C1 segment of cervical spinal cord (tissue), 14 donors: ENCODE measurements at regions not wholly inside any gene's neighbourhood (a gene's known extent, or its start where the extent isn't known, plus 50 kb on each side); places are given as distances from the start of the nearest gene placed in this dataset.

Experiments
- DNase-seq, 14 donors: peaks; one replicate each; lab custom pipeline; 2025; lab: John Stamatoyannopoulos, UW

- no peak for DNase-seq
Observed at GRCh38 chr18:76202322-76202721, 292.7 kb downstream of the ZNF516 start.

GRCh38 chr18:76195601-76196000, 299.4 kb downstream of the ZNF516 start:
- no peak for DNase-seq

- DNase-seq = no peak
Observed at GRCh38 chr18:76188097-76188496, 306.9 kb downstream of the ZNF516 start.

GRCh38 chr18:76179257-76179656, 315.8 kb downstream of the ZNF516 start:
- DNase-seq = no peak

GRCh38 chr18:76177160-76177559, 317.9 kb downstream of the ZNF516 start:
- no peak for DNase-seq

GRCh38 chr18:76174451-76174850, 320.6 kb downstream of the ZNF516 start:
- no peak for DNase-seq

GRCh38 chr18:76169733-76170132, 325.3 kb downstream of the ZNF516 start:
- DNase-seq = no peak

GRCh38 chr18:76167845-76168621, 327.0 kb downstream of the ZNF516 start:
- no peak for DNase-seq

- no peak for DNase-seq
Observed at GRCh38 chr18:76167410-76167809, 327.6 kb downstream of the ZNF516 start.

- DNase-seq = no peak
Observed at GRCh38 chr18:76162886-76163285, 332.2 kb downstream of the ZNF516 start.

GRCh38 chr18:76161983-76162382, 333.1 kb downstream of the ZNF516 start:
- DNase-seq = no peak

- DNase-seq = no peak
Observed at GRCh38 chr18:76153691-76154090, 341.4 kb downstream of the ZNF516 start.

- no peak for DNase-seq
Observed at GRCh38 chr18:76149734-76150133, 345.3 kb downstream of the ZNF516 start.

GRCh38 chr18:76149284-76149683, 345.8 kb downstream of the ZNF516 start:
- no peak for DNase-seq

GRCh38 chr18:76145521-76146376, 349.3 kb downstream of the ZNF516 start:
- no peak for DNase-seq

GRCh38 chr18:76144844-76145243, 350.2 kb downstream of the ZNF516 start:
- no peak for DNase-seq

- no peak for DNase-seq
Observed at GRCh38 chr18:76142611-76143010, 352.4 kb downstream of the ZNF516 start.

- no peak for DNase-seq
Observed at GRCh38 chr18:76139844-76140243, 355.2 kb downstream of the ZNF516 start.

- DNase-seq = no peak
Observed at GRCh38 chr18:76137216-76137615, 357.8 kb downstream of the ZNF516 start.

- DNase-seq = no peak
Observed at GRCh38 chr18:76136701-76137100, 358.3 kb downstream of the ZNF516 start.

GRCh38 chr18:76134628-76135027, 360.4 kb downstream of the ZNF516 start:
- no peak for DNase-seq

- no peak for DNase-seq
Observed at GRCh38 chr18:76133873-76134272, 361.2 kb downstream of the ZNF516 start.

GRCh38 chr18:76131738-76132137, 363.3 kb downstream of the ZNF516 start:
- DNase-seq = no peak
